PC-9 (cell line): ENCODE measurements at regions not wholly inside any gene's neighbourhood (a gene's known extent, or its start where the extent isn't known, plus 50 kb on each side); places are given as distances from the start of the nearest gene placed in this dataset.

Experiments used
- CTCF ChIP-seq: fragments of 200-600 bp; sonication (generic); conservative IDR thresholded peaks from 2 replicates; pipeline ENCODE4 v1.6.1; 2017; ENCODE audit warnings: mixed run types, antibody characterized with exemption, mild to moderate bottlenecking, moderate library complexity
- EZH2 ChIP-seq: fragments of 200-600 bp; sonication (generic); IDR thresholded peaks from 2 replicates; pipeline ENCODE4 v1.8.0; 2017; ENCODE audit warnings: antibody characterized with exemption, low read depth

- TF ChIP-seq CTCF = no peak
- no peak for TF ChIP-seq EZH2
Observed at GRCh38 chr1:30484668-30485067, 238.7 kb downstream of the MATN1 start.
